K562 (cell line): ENCODE measurements at regions not wholly inside any gene's neighbourhood (a gene's known extent, or its start where the extent isn't known, plus 50 kb on each side); places are given as distances from the start of the nearest gene placed in this dataset.
A peak's percentile ranks its signal among the peaks of the same experiment; 100 is the strongest.

Experiments used
- ATAC-seq: fragments of 200-7000 bp; cut with Tn5 transposase; 3 replicates; pipeline ENCODE4 v1.9.1; 2020; ENCODE audit warnings: moderate library complexity
- BruUV-seq: library from RNA; stranded (reverse); fragments of 400-500 nt; replicated peaks from 2 replicates; lab custom pipeline; 2021; lab: Mats Ljungman, UMichigan
- CTCF ChIA-PET: fragments of 300-600 bp; formaldehyde crosslinking; extraction: SDS; loops from one replicate; lab custom pipeline; 2021; ENCODE audit warnings: low intra/inter-chr PET ratio; lab: Yijun Ruan, JAX
- POLR2A ChIA-PET: fragments of 300-600, 350-650 bp; sonication (Branson Sonifier 250); formaldehyde crosslinking; extraction: SDS; loops from one replicate; lab custom pipeline; 2021; ENCODE audit warnings: antibody characterized with exemption, inconsistent platforms; lab: Yijun Ruan, JAX
- DNase-seq, 4 experiments: peaks; one replicate each; pipeline versions ENCODE4 v3.0.0 to v3.0.0-alpha.2; 2011 to 2018; ENCODE audit warnings: low spot score in 3 of 4, mixed read lengths in 3 of 4; ENCODE audit errors: extremely low read depth in 1 of 4
- FAIRE-seq: peaks from 2 replicates; lab custom pipeline; 2011; peaks lifted over from hg19 to GRCh38; lab: Jason Lieb, UNC
- H2AFZ ChIP-seq: 2 replicates; pipeline ENCODE4 v1.6.0; 2011; ENCODE audit warnings: low read depth, low read length, control low read depth, inconsistent platforms
- H3K27ac ChIP-seq: fragments of 200-600 bp; 3 replicates; pipeline ENCODE4 v1.8.0; 2011; ENCODE audit warnings: low read depth, mild to moderate bottlenecking, control low read depth, inconsistent platforms, low read length, moderate library complexity, mixed read lengths; ENCODE audit errors: extremely low read depth
- H3K27me3 ChIP-seq, 2 experiments: fragments of 300-600 bp in 1 of 2; 2 replicates in 1 of 2; 3 replicates in 1 of 2; pipeline versions ENCODE4 v1.6.0 to v1.8.0; 2011; ENCODE audit warnings: inconsistent platforms in 2 of 2, low read length in 2 of 2, mild to moderate bottlenecking in 1 of 2, mixed read lengths in 1 of 2, moderate library complexity in 1 of 2; ENCODE audit not compliant: control insufficient read depth in 2 of 2, insufficient read depth in 2 of 2
- H3K36me3 ChIP-seq: fragments of 300-600 bp; 3 replicates; pipeline ENCODE4 v1.8.0; 2011; ENCODE audit warnings: mild to moderate bottlenecking, low read length, inconsistent platforms; ENCODE audit not compliant: control insufficient read depth, insufficient read depth
- H3K4me1 ChIP-seq, 2 experiments: fragments of 200-600 bp in 1 of 2; replicated peaks in 1 of 2; 2 replicates in 1 of 2; 3 replicates in 1 of 2; pipeline versions ENCODE4 v1.5.1 to v1.8.0; 2011; ENCODE audit warnings: inconsistent platforms in 2 of 2, low read length in 2 of 2, mild to moderate bottlenecking in 1 of 2, mixed read lengths in 1 of 2, moderate library complexity in 1 of 2; ENCODE audit not compliant: control insufficient read depth in 2 of 2, insufficient read depth in 2 of 2
- H3K4me2 ChIP-seq: 2 replicates; pipeline ENCODE4 v1.6.1; 2011; ENCODE audit warnings: low read length, control low read depth, inconsistent platforms, mixed read lengths; ENCODE audit not compliant: insufficient read depth
- H3K4me3 ChIP-seq: fragments of 200-600 bp; sonication (generic), shearing (Covaris generic); 2 replicates; pipeline ENCODE4 v1.5.1; 2016; ENCODE audit warnings: control low read depth, inconsistent platforms
- H3K79me2 ChIP-seq: fragments of 200-600 bp; 3 replicates; pipeline ENCODE4 v1.8.0; 2011; ENCODE audit warnings: low read length, inconsistent platforms; ENCODE audit not compliant: control insufficient read depth, insufficient read depth
- H3K9ac ChIP-seq, 2 experiments: 2 replicates each; pipeline versions ENCODE4 v1.6.0 to v1.6.1; 2011; ENCODE audit warnings: low read depth in 2 of 2, low read length in 2 of 2, control low read depth in 1 of 2, inconsistent platforms in 1 of 2, mild to moderate bottlenecking in 1 of 2, mixed read lengths in 1 of 2; ENCODE audit not compliant: insufficient read depth in 1 of 2
- H3K9me1 ChIP-seq: one replicate; pipeline ENCODE4 v1.6.0; 2011; ENCODE audit warnings: inconsistent platforms, mild to moderate bottlenecking, low read length, moderate library complexity; ENCODE audit not compliant: control insufficient read depth, insufficient read depth
- H3K9me3 ChIP-seq: replicated peaks from 2 replicates; pipeline ENCODE4 v1.5.1; 2011; ENCODE audit warnings: low read depth, low read length, inconsistent platforms; ENCODE audit not compliant: control insufficient read depth, insufficient read depth
- H4K20me1 ChIP-seq: replicated peaks from 2 replicates; pipeline ENCODE4 v1.6.1; 2011; ENCODE audit warnings: low read length, inconsistent platforms, mixed read lengths; ENCODE audit not compliant: control insufficient read depth, insufficient read depth
- NFE2L1 ChIP-seq: fragments of 450-650 bp; IDR thresholded peaks from 2 replicates; pipeline ENCODE4 v1.6.1; 2016; ENCODE audit warnings: missing genetic modification characterization, low read depth, mild to moderate bottlenecking, missing compliant biosample characterization, moderate library complexity, borderline replicate concordance
- NUFIP1 ChIP-seq: fragments of 450-650 bp; IDR thresholded peaks from 2 replicates; pipeline ENCODE4 v1.6.1; 2018; ENCODE audit not compliant: partially characterized antibody
- PKNOX1 ChIP-seq: fragments of 450-650 bp; IDR thresholded peaks from 2 replicates; pipeline ENCODE4 v1.6.1; 2016
- PTRF ChIP-seq: fragments of 450-650 bp; IDR thresholded peaks from 2 replicates; pipeline ENCODE4 v1.6.1; 2016; ENCODE audit warnings: mild to moderate bottlenecking, missing genetic modification characterization, missing compliant biosample characterization
- SAFB ChIP-seq: fragments of 200-400 bp; formaldehyde crosslinking; IDR thresholded peaks from 2 replicates; pipeline ENCODE4 v1.6.1; 2017; ENCODE audit warnings: low read depth, low read length, borderline replicate concordance
- SMAD1 ChIP-seq: fragments of 150-350 bp; IDR thresholded peaks from 2 replicates; pipeline ENCODE4 v1.6.1; 2014; ENCODE audit warnings: low read length, low read depth; ENCODE audit not compliant: partially characterized antibody
- STAT5A ChIP-seq: IDR thresholded peaks from 2 replicates; pipeline ENCODE4 v1.6.1; 2012; ENCODE audit warnings: low read length, inconsistent platforms, borderline replicate concordance
- USF1 ChIP-seq: sonication (generic); formaldehyde crosslinking; IDR thresholded peaks from 2 replicates; pipeline ENCODE4 v1.9.0; 2022; ENCODE audit warnings: mild to moderate bottlenecking, missing genetic modification reagents
- YBX1 ChIP-seq: fragments of 450-650 bp; IDR thresholded peaks from 2 replicates; pipeline ENCODE4 v1.7.1; 2016; ENCODE audit warnings: mild to moderate bottlenecking
- ZBTB7A ChIP-seq: IDR thresholded peaks from 2 replicates; pipeline ENCODE4 v1.6.1; 2011; ENCODE audit warnings: low read depth, mild to moderate bottlenecking, low read length, moderate library complexity, borderline replicate concordance; ENCODE audit not compliant: control insufficient read depth
- ZNF311 ChIP-seq: fragments of 250-450 bp; sonication (Bioruptor Pico); IDR thresholded peaks from 2 replicates; pipeline ENCODE4 v1.4.0; 2020; ENCODE audit warnings: mild to moderate bottlenecking, moderate library complexity
- ZNF324 ChIP-seq: fragments of 250-450 bp; sonication (Bioruptor Pico); IDR thresholded peaks from 2 replicates; pipeline ENCODE4 v1.4.0; 2020; ENCODE audit warnings: mild to moderate bottlenecking
- WGBS: fragments of 100-300 bp; shearing (Covaris generic); methylation state at CpG from one replicate; pipeline ENCODE4 v1.1.6; 2016; ENCODE audit warnings: low coverage, mixed read lengths; ENCODE audit not compliant: insufficient coverage; ENCODE audit errors: missing lambda C conversion rate; 5-methylcytosine and 5-hydroxymethylcytosine counted together
- in situ Hi-C: fragments of 300-500 bp; cut with MboI; formaldehyde crosslinking; loops from 4 replicates; pipeline ENCODE4 v1.15.0; 2018; ENCODE audit warnings: inconsistent platforms, mixed read lengths
- intact Hi-C: fragments of 100-400 bp; cut with micrococcal nuclease; formaldehyde crosslinking; loops from 2 replicates; pipeline ENCODE4 v1.14.2; 2022
- TF ChIP-seq, protein P1 (sequence below): fragments of 250-450 bp; sonication (Bioruptor Pico); IDR thresholded peaks from 2 replicates; pipeline ENCODE4 v1.4.0; 2020; ENCODE audit warnings: borderline replicate concordance
- TF ChIP-seq, protein P2 (sequence below), 2 experiments: IDR thresholded peaks in 1 of 2; conservative IDR thresholded peaks in 1 of 2; 2 replicates each; pipeline ENCODE4 v1.6.1; 2016; ENCODE audit warnings: low read depth in 2 of 2, mild to moderate bottlenecking in 1 of 2, missing compliant biosample characterization in 1 of 2, missing genetic modification characterization in 1 of 2, moderate library complexity in 1 of 2

- TF ChIP-seq USF1 (CRISPR knock-in tag) (no peak), SAFB (no peak)
- TF ChIP-seq, protein P1, sequence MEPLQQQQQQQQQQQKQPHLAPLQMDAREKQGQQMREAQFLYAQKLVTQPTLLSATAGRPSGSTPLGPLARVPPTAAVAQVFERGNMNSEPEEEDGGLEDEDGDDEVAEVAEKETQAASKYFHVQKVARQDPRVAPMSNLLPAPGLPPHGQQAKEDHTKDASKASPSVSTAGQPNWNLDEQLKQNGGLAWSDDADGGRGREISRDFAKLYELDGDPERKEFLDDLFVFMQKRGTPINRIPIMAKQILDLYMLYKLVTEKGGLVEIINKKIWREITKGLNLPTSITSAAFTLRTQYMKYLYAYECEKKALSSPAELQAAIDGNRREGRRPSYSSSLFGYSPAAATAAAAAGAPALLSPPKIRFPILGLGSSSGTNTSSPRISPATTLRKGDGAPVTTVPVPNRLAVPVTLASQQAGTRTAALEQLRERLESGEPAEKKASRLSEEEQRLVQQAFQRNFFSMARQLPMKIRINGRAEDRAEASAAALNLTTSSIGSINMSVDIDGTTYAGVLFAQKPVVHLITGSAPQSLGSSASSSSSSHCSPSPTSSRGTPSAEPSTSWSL (CRISPR knock-in tag), result no peak
Observed at GRCh38 chr18:2348003-2348402, 223.3 kb downstream of the METTL4 start (continued).

- POLR2A ChIA-PET, result interaction anchor here (0.6 to 1.0 kb wide), 2 partner anchors 13 to 39 kb away, joined by 3 to 4 read pairs; no protein-coding TSS in a partner anchor
- H3K36me3 ChIP-seq, result no peaks in the 10 kb centered on the region
- intact Hi-C loops (no loop called here), in situ Hi-C loops (no loop called here)
- no peaks in the 10 kb centered on the region for H3K9me3 ChIP-seq
- CTCF ChIA-PET, result no interaction called here
- ATAC-seq (no peak), FAIRE-seq (no peak), DNase-seq (no peak)
- BruUV-seq, result no TSS peak
- no peak overlapping the region for H3K4me3 ChIP-seq
- WGBS, result 79% methylated on average over 28 of the region's 31 CpGs
- H3K4me2 ChIP-seq, result no peak overlapping the region
- no peaks in the 10 kb centered on the region for H3K79me2 ChIP-seq
- H4K20me1 ChIP-seq, result no peaks in the 10 kb centered on the region
- H2AFZ ChIP-seq, result peak overlapping the region; percentile 20
- H3K9me1 ChIP-seq, result no peaks in the 10 kb centered on the region
- no peaks in the 10 kb centered on the region for H3K27me3 ChIP-seq
- H3K9ac ChIP-seq, result no peak overlapping the region
- peaks cover 0 to 4% of the 10 kb centered on the region in 2 experiments; a peak in 1 of 5 replicates for H3K4me1 ChIP-seq
- H3K27ac ChIP-seq, result no peak overlapping the region
- TF ChIP-seq PTRF (tag) (no peak), PKNOX1 (no peak), ZBTB7A (no peak), YBX1 (no peak), STAT5A (no peak), NFE2L1 (tag) (no peak), SMAD1 (no peak), ZNF324 (CRISPR knock-in tag) (no peak), ZNF311 (CRISPR knock-in tag) (no peak), NUFIP1 (no peak)
- TF ChIP-seq, protein P2, sequence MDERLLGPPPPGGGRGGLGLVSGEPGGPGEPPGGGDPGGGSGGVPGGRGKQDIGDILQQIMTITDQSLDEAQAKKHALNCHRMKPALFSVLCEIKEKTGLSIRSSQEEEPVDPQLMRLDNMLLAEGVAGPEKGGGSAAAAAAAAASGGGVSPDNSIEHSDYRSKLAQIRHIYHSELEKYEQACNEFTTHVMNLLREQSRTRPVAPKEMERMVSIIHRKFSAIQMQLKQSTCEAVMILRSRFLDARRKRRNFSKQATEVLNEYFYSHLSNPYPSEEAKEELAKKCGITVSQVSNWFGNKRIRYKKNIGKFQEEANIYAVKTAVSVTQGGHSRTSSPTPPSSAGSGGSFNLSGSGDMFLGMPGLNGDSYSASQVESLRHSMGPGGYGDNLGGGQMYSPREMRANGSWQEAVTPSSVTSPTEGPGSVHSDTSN (CRISPR knock-in tag; IDR thresholded peaks at IDR 0.05; ENCODE audit: low read depth), result no peak
- TF ChIP-seq, protein P2 (tag; conservative IDR thresholded peaks at IDR 0.05; ENCODE audit: low read depth), result no peak
Observed at GRCh38 chr18:2351126-2351850, 220.0 kb downstream of the METTL4 start.
